D341Med (cell line): ENCODE measurements at regions not wholly inside any gene's neighbourhood (a gene's known extent, or its start where the extent isn't known, plus 50 kb on each side); places are given as distances from the start of the nearest gene placed in this dataset.

Experiments used
- DNase-seq: peaks from one replicate; pipeline ENCODE4 v3.0.0; 2012; ENCODE audit warnings: low spot score

- DNase-seq = no peak
Measured at GRCh38 chr2:104408266-104408665, 445.6 kb upstream of the POU3F3 start.

- DNase-seq = no peak
Measured at GRCh38 chr2:104410136-104410535, 443.8 kb upstream of the POU3F3 start.

GRCh38 chr2:104412384-104412783, 441.5 kb upstream of the POU3F3 start:
- peak; percentile 33 for DNase-seq

- no peak for DNase-seq
Measured at GRCh38 chr2:104413890-104414289, 440.0 kb upstream of the POU3F3 start.

GRCh38 chr2:104415284-104415683, 438.6 kb upstream of the POU3F3 start:
- DNase-seq = no peak

- no peak for DNase-seq
Measured at GRCh38 chr2:104416339-104417000, 437.4 kb upstream of the POU3F3 start.

GRCh38 chr2:104420420-104420819, 433.5 kb upstream of the POU3F3 start:
- no peak for DNase-seq

GRCh38 chr2:104420953-104421352, 433.0 kb upstream of the POU3F3 start:
- DNase-seq = no peak

GRCh38 chr2:104425850-104426595, 427.9 kb upstream of the POU3F3 start:
- DNase-seq = no peak

GRCh38 chr2:104428155-104428554, 425.8 kb upstream of the POU3F3 start:
- no peak for DNase-seq

- DNase-seq = no peak
Measured at GRCh38 chr2:104429639-104430358, 424.1 kb upstream of the POU3F3 start.

GRCh38 chr2:104430359-104430740, 423.6 kb upstream of the POU3F3 start:
- DNase-seq = no peak

GRCh38 chr2:104430852-104431251, 423.1 kb upstream of the POU3F3 start:
- DNase-seq = no peak

- no peak for DNase-seq
Measured at GRCh38 chr2:104431701-104432121, 422.2 kb upstream of the POU3F3 start.

- no peak for DNase-seq
Measured at GRCh38 chr2:104432401-104432800, 421.5 kb upstream of the POU3F3 start.

- no peak for DNase-seq
Measured at GRCh38 chr2:104432991-104433390, 420.9 kb upstream of the POU3F3 start.

- DNase-seq = no peak
Measured at GRCh38 chr2:104433657-104434056, 420.3 kb upstream of the POU3F3 start.

- no peak for DNase-seq
Measured at GRCh38 chr2:104434318-104434792, 419.6 kb upstream of the POU3F3 start.

- DNase-seq = no peak
Measured at GRCh38 chr2:104434966-104435365, 418.9 kb upstream of the POU3F3 start.

GRCh38 chr2:104438481-104438880, 415.4 kb upstream of the POU3F3 start:
- DNase-seq = no peak

GRCh38 chr2:104443145-104443544, 410.8 kb upstream of the POU3F3 start:
- DNase-seq = no peak

GRCh38 chr2:104444392-104444791, 409.5 kb upstream of the POU3F3 start:
- no peak for DNase-seq

- DNase-seq = no peak
Measured at GRCh38 chr2:104444889-104445288, 409.0 kb upstream of the POU3F3 start.
